Activated CD8-positive, alpha-beta memory T cell treated with anti-CD3 and anti-CD28 coated beads for 24 hours (primary cell): ENCODE measurements at regions not wholly inside any gene's neighbourhood (a gene's known extent, or its start where the extent isn't known, plus 50 kb on each side); places are given as distances from the start of the nearest gene placed in this dataset.
"Not testable (repeated sequence)": the region's sequence is repeated elsewhere in the genome, so short reads cannot be mapped to it uniquely, and the experiment has no call there.

ENCODE experiments used
- DNase-seq: peaks from one replicate; pipeline ENCODE4 v3.0.0-alpha.2; 2020

DNA sequence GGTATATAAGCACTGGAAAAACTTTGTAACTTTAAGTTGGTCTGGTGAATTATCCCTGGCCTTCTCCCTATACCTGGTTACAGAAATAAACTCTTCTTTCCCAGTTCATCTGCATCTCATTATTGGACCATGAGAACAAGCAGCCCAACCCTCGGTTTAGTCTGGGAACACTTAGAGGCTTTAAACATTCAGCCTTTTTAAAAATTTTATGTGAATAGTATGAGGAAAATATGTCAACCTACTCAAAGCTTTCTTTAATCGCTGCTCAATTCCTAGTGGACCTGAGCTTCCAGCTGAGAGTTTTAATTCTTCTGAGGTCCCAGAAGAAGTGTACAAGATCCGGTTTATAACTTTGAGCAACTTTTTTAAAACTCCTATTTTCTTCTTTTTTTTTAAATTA, 358.6 kb upstream of the NOCT start:
- no peak for DNase-seq

DNA sequence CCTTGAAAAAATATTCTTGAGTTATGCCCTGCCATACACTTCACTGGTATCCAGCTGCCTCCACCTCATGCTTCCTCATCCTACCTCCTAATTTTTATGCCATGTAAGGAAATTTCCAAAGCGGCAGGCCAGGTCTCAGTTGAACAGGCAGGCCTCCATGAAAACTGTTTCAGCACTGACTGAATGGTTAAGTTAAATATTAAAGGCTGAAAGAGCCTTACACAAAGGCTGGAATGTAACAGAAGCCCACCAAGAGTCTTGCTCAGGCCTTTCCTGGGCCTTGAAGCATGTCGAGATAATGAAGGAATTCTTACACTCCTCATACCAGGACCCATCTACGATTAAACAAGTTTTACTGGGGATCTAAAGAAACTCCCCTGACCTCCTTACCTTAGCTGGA, 359.6 kb upstream of the NOCT start:
- no peak for DNase-seq

DNA sequence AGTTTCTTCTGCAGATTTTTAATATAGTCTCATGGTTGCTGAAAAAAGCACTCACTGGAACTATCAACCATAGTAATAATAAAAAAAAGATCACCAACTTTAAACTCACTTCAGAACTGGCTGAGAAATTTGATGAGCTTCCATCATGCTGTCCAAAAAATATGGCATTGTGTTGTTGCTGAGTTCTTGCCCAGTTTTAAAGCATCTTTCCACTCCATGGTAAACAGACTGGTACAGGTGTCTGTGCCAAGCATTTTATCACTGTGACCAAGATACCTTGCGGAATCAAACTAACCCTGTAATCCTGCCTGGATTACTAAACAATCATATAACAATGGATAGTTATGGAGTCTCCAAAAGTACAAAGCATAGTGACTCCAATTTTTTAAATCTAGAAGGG, 360.3 kb upstream of the NOCT start:
- no peak for DNase-seq

DNA sequence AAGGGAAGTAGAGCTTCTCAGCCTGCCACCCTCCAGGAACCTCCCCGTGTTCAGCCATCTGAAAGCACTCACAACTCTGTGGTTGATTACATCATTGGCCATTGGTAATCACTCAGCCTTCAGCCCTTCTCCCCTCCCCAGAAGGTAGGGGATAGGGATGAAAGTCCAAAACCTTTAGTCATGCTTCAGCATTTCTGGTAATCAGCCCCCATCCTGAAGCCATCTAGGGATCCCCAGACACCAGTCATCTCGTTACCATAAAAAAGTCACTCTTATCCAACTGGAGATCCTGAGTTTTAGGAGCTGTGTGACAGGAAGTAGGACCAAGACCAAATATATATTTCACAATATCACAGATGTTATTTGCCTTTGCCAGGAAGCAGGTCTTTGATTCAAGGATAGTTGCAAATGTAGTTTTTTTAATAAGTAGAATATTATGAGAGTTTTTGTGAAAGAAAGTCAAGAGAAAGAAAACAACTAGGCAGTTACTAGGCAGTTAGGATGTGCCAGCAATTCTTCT, 364.6 kb upstream of the NOCT start:
- no peak for DNase-seq

DNA sequence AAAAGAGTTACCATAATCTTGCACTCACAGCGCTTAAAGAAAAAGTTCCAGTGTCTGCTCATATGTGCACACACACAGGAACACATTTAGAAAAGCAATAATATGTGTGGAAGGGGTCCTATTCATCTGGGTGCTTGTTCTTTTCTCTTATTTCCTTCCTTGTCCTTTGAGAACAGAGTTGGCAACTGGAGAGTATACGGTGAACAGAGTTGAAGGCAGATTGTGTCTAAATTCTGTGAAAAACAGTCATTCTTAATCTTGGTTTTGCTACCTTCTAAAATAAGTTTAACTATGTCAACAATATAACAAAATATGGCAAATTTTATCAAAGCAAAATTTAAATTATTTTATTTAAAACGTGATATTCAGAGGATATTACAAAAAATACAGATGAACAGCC, 365.1 kb upstream of the NOCT start:
- no peak for DNase-seq

DNA sequence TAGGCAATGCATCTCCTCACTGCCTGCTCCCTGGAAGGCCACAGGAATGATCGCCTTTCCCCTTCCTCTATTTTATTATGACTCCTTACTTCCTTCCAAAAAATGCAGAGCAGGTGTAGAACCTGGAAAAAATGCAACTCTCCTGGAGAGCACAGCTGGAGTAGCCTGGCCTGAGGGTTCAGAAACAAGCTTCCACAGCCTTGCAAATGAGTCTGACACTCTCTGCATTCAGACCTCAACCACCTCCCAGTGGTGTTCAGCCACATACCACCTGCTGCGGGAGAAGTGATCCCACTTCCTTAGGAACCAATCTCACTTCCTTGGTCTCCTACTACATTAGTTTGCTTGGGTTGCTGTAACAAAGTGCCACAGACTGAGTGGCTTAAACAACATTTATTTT, 368.1 kb upstream of the NOCT start:
- DNase-seq: no peak

DNA sequence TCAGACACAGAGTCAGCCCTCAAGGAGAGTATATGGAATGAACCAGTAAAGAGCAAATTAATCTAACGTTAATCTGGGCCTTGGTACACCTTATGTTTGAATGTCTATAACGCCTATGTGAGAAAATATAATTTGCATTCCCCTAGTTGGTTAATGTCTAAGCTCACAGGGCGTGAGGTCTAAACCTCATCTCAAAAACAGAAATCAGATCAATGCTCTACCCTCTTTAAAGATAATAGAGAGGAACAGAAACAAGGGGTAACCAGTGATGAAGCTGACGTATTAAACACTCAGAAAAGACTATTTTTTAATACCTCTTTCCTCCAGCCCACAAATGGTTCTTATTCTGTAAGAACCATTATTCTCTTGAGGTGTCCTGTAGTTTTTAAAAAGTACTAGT, 369.2 kb upstream of the NOCT start:
- no peak for DNase-seq

DNA sequence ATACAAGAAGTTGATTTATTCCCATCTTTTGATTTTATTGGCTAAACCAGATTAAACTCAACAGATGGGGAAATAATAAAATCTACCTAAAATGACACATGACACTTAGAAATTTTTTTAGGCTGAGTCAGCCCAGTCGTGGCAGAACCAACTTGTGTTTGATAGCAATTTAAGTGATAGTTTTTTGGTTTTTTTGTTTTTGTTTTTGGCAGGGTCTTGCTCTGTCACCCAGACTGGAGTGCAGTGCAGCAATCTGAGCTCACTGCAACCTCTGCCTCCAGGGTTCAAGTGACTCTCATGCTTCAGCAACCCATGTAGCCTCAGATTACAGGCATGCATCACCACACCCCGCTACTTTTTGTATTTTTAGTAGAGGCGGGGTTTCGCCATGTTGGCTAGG, 370.3 kb upstream of the NOCT start:
- no peak for DNase-seq

DNA sequence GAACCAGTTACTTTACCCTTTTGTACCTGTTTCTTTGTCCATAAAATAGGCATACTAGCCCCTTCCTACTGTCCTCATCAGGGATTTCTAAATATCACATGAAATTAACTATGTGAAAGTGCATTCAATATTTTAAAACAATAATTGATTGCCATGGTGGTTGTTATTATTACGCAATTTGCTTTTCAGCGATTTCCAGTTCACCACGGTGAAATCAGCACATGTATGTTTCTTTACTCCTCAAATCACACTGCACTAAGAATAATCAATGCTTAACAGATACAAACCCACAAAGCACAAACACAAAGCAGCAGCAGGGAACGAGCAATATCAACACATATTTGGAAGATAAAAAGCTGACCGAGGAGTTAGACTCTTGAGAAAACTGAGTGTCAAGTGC, 371.3 kb upstream of the NOCT start:
- no peak for DNase-seq

DNA sequence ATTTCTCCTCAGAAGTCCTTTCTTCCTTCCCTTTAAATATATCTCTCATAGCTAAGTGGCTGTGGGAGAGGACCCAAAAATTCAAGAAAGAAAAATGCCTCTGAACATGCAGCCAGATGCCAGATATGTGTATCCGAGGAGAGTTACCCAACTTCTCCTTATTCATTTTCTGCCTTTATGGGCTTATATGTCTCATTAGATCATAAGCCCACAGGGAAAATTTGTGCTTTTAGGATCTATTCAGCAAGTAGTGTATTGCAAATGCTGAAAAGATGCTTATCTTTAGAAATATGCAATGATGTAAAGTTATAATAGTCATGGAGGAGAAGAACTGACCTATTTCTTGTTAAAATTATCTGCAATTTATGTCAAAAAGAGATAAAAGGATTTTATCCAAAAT, 371.8 kb upstream of the NOCT start:
- no peak for DNase-seq

DNA sequence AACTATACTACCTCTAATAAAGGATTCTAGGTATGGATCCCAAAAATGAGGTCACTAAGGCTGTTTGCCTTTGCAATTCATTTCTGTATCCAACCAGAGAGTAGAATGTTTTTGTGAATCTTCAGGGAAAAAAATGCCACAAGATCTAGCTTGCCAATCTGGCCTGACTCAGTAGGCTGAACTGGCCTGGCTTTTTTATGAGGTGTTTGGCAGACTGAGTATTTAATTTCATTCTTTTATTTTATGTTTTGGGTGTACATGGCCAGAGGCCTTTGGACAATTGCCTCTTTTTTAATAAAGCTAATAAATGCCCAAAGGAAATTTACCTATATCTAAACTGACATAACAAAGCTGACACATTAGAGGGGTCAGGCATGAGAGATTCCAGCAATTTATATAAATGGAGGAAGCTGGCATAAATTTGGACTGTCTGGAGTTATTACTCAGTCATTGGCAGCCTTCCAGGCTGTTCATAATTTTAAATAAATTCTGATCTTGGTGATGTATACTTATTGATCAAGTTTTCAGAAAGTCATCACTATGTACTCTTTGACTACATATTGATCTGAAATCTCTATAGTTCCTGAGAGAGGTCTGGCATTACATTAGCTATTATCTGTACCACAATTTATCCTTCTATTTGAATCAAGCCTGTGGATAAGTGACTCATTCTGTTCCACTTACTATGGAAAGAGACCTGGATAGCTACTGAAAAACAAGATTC, 376.4 kb upstream of the NOCT start:
- no peak for DNase-seq

DNA sequence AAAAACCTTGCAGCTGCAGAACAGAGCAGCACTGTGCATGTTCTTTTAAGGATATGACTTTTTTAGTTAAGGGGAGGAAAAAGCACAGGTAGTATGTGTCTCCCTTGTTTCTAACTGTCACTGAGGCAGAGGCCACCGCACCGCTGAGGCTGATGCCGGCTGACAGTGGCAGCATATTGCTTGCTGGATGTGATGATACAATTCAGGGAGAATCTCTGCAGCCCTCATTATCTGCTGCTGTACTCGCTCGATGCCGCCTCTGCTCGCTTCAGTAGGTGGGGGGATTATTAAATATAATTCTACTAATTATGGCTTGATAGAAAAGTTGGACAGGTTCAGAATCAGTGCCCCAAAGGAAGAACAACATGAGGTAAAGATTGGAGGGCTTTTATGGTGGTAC, 378.8 kb upstream of the NOCT start:
- no peak for DNase-seq

DNA sequence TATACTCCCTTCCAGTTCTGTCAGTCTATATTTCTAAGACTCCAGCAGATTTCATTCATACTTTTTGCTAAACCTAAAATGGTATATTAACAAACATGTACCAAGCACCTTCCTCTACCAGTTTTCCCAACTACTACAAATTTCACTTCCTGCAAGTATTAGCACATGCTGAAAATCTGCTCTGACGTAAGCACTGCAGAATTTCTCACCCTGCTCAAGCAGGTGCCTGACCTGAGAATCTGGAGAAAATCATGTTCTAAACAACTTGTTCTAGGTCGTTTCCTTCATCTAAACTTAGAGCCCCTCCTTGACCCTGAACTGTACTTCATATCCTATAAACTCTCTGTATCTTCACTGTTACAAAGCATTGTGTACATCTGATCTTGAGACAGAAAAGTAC, 380.7 kb upstream of the NOCT start:
- DNase-seq: no peak

DNA sequence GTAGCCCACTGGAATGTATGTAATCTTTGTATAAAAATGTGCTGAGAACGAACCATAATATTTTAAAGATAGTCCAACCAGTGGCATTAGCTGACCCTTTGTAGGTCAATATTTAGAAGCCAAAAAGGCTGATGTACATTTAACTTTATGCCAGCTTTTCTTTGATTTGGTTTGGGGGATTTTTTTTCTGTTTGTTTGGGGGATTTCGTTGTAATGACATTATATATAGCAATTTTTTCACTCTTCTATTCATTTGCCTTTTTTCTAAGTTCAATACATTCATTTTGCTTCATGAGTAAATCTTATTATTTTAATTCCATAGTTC, 382.0 kb upstream of the NOCT start:
- no peak for DNase-seq

DNA sequence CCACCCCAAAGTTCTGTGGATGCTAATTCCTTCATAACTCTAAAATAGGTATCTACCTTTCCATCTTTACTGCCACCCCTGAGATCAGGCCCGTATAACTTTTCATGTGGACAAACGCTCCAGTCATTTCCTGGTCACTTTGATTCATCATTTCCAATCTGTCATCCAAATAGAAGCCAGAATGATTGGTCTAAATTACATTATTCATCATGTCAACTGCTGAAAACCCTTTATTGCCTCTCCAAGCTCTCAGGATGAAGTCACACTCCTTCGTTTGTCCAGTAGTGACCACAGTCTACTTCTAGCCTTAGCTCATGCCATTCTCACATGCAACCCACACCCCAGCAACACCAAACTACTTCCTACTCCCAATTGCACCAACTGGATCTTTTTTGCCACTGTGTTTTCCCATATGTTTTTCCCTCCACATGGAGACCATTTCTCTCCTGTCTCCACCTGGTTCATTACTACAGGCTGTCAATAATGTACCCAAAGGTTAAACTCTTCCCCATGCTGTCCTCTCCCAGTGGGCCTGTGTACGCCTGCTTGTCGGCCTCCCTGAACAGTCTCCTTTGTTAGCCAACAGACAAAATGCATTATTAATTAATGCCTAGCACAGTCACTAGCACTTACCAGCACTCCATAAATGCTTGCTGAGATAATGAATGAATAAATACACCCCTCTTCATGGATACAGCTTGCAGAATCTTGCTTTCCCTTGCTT, 382.6 kb upstream of the NOCT start:
- DNase-seq: no peak

DNA sequence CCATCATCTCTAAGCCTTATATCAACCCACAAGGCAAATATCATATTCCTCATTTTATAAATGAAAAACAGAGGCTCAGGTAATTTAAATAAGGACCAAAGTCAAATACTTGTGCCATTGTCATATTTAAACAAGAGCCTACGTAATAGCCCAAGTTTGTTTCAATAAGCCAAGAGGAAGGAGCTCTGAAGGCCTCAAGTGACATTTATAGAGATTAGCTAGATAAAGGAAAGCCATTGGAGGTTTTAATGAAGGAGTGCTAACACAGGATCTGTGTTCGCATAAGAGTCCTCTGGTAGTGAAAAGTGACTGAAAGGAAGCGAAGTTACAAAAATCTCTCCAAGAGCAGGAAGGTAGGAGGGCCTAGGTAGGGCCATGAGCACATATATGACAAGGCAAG, 384.9 kb upstream of the NOCT start:
- no peak for DNase-seq

DNA sequence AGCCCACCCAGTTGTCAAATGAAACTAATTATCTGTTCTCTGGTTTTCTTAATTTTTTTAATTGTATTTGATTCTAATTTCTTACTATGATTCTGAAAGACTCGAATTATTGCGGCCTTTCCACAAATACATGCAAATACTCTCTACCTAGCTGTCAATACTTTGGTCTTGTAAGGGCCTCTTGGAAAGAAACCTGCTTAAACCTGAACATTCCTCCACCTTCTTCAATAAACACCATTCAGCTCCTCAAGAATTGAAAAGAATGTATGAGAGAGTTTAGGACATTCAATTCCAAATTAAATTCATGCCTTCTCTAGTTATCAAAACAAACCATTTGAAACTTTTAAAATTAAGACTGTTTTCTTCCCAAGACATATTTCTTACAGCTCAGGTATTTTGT, 385.9 kb upstream of the NOCT start:
- no peak for DNase-seq

DNA sequence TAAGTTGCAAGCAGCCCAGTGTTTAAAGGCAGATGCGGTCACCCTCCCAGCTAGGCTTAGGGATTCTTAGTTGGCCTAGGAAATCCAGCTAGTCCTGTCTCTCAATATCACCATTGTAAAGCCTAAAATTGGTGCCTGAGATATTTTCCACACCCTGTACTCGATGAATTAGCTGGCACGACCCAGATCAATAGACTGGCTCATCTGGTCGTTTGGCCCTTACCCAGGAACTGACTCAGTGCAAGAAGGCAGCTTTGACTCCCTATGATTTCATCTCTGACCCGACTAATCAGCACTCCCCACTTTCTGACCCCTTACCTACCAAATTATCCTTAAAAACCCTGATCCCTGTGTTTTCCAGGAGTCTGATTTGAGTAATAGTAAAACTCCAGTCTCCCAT, 384.9 kb upstream of the SLC7A11 start:
- no peak for DNase-seq

DNA sequence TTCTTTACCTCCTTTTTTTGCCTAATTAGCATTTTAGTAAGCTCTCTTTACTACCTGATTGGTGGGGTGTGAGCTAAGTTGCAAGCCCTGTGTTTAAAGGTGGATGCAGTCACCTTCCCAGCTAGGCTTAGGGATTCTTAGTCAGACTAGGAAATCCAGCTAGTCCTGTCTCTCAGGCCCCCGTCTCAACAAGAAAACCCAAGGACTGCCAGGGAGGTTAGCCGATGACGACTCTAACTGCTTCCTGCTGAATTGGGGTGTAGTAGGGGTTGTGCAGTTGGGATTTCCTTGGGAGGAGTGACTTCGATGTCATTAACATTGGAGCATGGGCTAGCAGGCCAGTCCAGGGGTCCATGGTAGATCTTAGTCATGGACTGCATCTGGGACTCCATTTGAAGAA, 380.2 kb upstream of the SLC7A11 start:
- DNase-seq: not testable (repeated sequence)

DNA sequence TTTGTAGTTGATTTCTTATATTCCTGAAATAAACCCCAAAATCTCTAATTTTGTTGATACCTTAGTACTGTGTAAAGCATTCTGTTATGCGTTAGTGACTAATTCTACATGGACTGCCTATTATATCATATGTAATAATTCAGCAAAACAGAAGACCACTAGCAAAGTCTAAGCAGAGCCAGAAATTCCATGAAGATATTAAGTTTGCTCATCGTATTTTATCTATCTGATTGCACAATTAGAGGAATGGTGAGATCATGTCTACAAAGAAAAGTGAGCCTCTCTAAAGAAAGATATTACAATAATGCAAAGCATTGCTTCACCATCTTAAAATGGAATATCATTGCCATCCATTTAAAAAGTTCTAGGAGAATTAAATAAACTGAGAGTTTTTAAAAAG, 374.6 kb upstream of the SLC7A11 start:
- DNase-seq: no peak

DNA sequence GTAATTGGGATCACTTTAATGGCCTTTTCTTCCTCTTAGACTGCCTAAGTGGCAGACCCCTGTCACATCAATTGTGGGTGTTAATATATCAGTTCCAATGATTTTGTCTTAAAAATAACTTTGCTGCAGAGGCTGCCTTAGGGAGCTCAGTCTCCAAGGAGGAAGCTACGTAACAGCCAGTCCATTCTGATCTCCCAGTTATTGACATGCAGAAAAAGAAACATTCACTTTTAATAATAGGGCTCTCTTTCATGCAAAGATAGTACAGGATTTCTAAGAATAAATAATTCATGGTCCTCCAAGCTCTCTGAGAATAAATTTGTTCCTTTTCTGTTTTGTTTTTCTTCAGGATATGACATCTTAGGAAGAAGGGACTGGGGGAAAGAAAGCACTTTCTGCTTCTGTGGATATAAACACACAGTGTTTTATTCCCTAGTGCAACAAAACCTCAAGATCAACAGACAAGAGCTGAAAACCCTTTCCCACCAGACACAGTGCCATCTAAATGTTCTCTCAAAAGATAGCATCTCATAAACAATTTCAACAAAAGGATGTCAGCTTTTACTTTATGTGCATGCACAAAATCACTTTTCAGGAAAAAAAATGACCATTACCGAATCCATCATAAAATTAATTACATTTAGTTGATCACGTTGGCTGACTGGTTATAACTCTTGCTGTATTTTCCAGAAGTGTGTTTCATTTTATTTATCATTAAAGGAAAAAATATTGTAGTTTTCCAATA, 372.4 kb upstream of the SLC7A11 start:
- DNase-seq: no peak

DNA sequence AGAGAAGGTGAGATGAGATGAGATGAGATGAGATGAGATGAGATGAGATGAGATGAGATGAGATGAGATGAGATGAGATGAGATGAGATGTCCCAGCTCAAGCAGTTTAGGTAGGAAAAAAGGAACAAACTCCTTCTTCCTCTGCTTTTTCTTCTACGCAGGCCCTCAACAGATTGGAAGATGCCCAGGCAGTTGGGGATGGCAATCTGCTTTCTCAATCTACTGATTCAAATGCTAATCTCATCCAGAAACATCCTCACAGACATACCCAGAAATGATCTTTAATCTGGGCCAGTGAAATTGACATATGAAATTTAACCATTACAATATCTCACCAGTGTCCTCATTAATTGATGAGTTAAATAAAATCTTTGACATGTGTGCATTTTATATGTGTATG, 370.3 kb upstream of the SLC7A11 start:
- no peak for DNase-seq

DNA sequence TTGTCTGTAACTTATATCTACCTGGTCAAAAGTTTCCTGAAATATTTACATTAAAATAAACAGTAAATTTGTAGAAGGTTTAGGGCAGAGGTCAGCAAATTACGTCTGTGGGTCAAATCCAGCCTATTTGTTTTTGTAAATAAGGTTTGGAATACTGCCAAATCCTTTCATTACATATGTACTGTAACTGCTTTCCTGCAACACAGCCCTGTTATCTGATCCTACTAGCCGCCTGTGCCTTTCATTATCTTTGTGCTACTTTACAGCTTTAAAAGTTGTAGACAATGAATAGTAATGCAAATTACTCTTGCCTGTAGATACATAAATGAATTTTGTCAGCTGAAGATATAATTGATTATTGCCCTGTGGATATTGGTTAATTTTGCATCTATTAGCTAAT, 369.6 kb upstream of the SLC7A11 start:
- DNase-seq: no peak

DNA sequence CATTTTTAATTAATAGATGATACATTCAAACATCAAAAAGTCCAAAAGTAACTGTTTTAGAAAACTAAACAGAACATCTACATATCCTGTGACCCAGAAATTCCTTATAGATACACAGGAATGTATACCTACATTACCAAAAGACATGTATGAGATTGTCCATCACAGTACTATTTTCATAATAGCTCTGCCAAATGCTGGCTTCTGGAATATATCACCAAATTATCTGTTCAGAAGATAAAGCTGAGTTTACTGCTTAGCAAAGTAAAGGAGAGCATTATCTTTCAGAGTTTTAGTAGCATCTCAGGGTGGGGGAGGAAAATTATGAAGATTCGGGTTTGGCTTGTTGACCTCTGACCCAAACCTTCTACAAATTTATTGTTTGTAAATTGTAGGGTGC, 368.9 kb upstream of the SLC7A11 start:
- no peak for DNase-seq
